ENCODE measurements at regions not wholly inside any gene's neighbourhood (a gene's known extent, or its start where the extent isn't known, plus 50 kb on each side); places are given as distances from the start of the nearest gene placed in this dataset.

GRCh38 chr3:194247350-194247740 lies 103.8 kb downstream of the CPN2 start:
- Histone ChIP-seq H3K23ac (ENCODE audit: insufficient read length, low read depth, low read length) (no peak overlapping the region), H2AK5ac (ENCODE audit: insufficient read length, low read length) (no peak overlapping the region), H3K27ac (ENCODE audit: insufficient read length, low read depth, low read length) (no peak overlapping the region), H3K9me3 (ENCODE audit: control insufficient read depth, low read depth, low read length) (no peaks in the 10 kb centered on the region), H3T11ph (ENCODE audit: low read length) (no peak overlapping the region), H3K79me1 (ENCODE audit: insufficient read depth, low read depth, low read length, poor library complexity, severe bottlenecking) (no peaks in the 10 kb centered on the region), H3K4me1 (ENCODE audit: insufficient read depth, low read length) (peaks cover 3% of the 10 kb centered on the region), H2BK20ac (ENCODE audit: low read depth, low read length, poor library complexity, severe bottlenecking) (no peak overlapping the region), H3K14ac (ENCODE audit: insufficient read depth, low read length) (no peak overlapping the region), H4K20me1 (ENCODE audit: control insufficient read depth, insufficient read depth, insufficient read length) (no peaks in the 10 kb centered on the region), H3K18ac (ENCODE audit: insufficient read length, low read depth, low read length) (no peak overlapping the region), H4K8ac (replicated peaks; ENCODE audit: insufficient read length, low read depth, low read length) (no peak overlapping the region), H2BK15ac (ENCODE audit: low read depth, low read length) (no peak overlapping the region), H3K79me2 (ENCODE audit: insufficient read depth, low read length) (no peaks in the 10 kb centered on the region), H3K9ac (ENCODE audit: extremely low read depth, insufficient read length, low read length) (no peak overlapping the region), H2BK120ac (ENCODE audit: low read depth, low read length, poor library complexity, severe bottlenecking) (no peak overlapping the region), H4K5ac (ENCODE audit: insufficient read length, low read depth, low read length) (no peak overlapping the region), H2BK5ac (ENCODE audit: insufficient read length, low read length) (no peak overlapping the region), H3K4ac (ENCODE audit: low read depth, low read length) (no peak overlapping the region), H2BK12ac (ENCODE audit: insufficient read length, low read depth, low read length) (no peak overlapping the region), H2AFZ (ENCODE audit: low read length) (no peak overlapping the region), H3K4me2 (ENCODE audit: insufficient read depth, insufficient read length, low read length) (no peak overlapping the region), H3K23me2 (ENCODE audit: insufficient read length, low read depth, low read length, poor library complexity, severe bottlenecking) (no peaks in the 10 kb centered on the region), H3K56ac (ENCODE audit: insufficient read length, low read depth, low read length) (no peak overlapping the region), H3K27me3 (ENCODE audit: insufficient read depth, low read length) (no peaks in the 10 kb centered on the region), H4K91ac (ENCODE audit: insufficient read length, low read depth, low read length) (no peak overlapping the region)
- WGBS (ENCODE audit: extremely low coverage, insufficient read length, low lambda C conversion rate) = 100% methylated on average over 1 of the region's 10 CpGs
- H3K4me1 Mint-ChIP-seq = peaks cover 18% of the 10 kb centered on the region in 2 experiments
- no peaks in the 10 kb centered on the region for H3K9me3 Mint-ChIP-seq
- H3K27me3 Mint-ChIP-seq (ENCODE audit: low read depth) = peaks cover 3% of the 10 kb centered on the region
- H3K4me3 Mint-ChIP-seq = no peak overlapping the region
- H3K36me3 Mint-ChIP-seq (ENCODE audit: insufficient read depth in 1 of 3, low read depth in 3 of 3) = no peaks in the 10 kb centered on the region
- TF ChIP-seq CTCF (conservative IDR thresholded peaks at IDR 0.05) = no peak
- H3K27ac Mint-ChIP-seq = no peak overlapping the region
- DNase-seq = no peak

Data from H9 (cell line).